ENCODE measurements at regions not wholly inside any gene's neighbourhood (a gene's known extent, or its start where the extent isn't known, plus 50 kb on each side); places are given as distances from the start of the nearest gene placed in this dataset.

DNA sequence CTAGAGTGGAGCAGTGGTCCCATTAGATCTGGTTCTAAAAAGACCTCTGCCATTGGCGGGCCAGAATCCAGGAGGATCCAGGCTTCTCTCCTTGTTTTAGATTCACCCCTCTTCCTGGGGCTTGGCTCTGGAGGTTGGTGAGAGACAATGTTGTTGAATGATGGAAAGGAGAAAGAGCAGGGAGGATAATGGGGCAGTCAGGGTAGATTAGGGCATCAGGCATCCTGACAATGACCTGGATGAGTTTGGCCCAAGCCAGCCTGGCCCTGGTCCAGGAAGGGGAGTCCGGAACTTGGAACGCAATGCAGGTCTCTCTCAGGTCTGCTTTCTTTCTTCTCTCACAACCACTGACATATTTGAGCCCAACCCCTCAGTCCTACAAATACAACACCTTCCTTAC, 260.1 kb upstream of the RASGRP1 start:
- TF ChIP-seq SMC3 (IDR thresholded peaks at IDR 0.05) (no peak), RFX5 (IDR thresholded peaks at IDR 0.05) (no peak), TP53 (CRISPR knock-in tag; IDR thresholded peaks at IDR 0.05) (no peak), POLR2A (IDR thresholded peaks at IDR 0.05; ENCODE audit: low read length) (no peak), CHD4 (IDR thresholded peaks at IDR 0.05; ENCODE audit: borderline replicate concordance) (no peak), TFCP2L1 (CRISPR knock-in tag; IDR thresholded peaks at IDR 0.05) (no peak), KDM5A (IDR thresholded peaks at IDR 0.05) (no peak), ZSCAN20 (CRISPR knock-in tag; IDR thresholded peaks at IDR 0.05) (no peak), RCOR1 (IDR thresholded peaks at IDR 0.05; ENCODE audit: low read depth, low read length) (no peak)
- TF ChIP-seq, protein P1, sequence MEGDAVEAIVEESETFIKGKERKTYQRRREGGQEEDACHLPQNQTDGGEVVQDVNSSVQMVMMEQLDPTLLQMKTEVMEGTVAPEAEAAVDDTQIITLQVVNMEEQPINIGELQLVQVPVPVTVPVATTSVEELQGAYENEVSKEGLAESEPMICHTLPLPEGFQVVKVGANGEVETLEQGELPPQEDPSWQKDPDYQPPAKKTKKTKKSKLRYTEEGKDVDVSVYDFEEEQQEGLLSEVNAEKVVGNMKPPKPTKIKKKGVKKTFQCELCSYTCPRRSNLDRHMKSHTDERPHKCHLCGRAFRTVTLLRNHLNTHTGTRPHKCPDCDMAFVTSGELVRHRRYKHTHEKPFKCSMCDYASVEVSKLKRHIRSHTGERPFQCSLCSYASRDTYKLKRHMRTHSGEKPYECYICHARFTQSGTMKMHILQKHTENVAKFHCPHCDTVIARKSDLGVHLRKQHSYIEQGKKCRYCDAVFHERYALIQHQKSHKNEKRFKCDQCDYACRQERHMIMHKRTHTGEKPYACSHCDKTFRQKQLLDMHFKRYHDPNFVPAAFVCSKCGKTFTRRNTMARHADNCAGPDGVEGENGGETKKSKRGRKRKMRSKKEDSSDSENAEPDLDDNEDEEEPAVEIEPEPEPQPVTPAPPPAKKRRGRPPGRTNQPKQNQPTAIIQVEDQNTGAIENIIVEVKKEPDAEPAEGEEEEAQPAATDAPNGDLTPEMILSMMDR (IDR thresholded peaks at IDR 0.05), result no peak

Data from A549 (cell line).